Thyroid gland (tissue), 4 donors: ENCODE measurements at regions not wholly inside any gene's neighbourhood (a gene's known extent, or its start where the extent isn't known, plus 50 kb on each side); places are given as distances from the start of the nearest gene placed in this dataset.

Experiments used
- DNase-seq, 2 donors: peaks; one replicate each; pipeline ENCODE4 v3.0.0-alpha.2; 2019
- H3K27ac ChIP-seq, 3 donors: fragments of 200-600 bp; sonication (generic); 1 replicate in 2 of 3; 2 replicates in 1 of 3; pipeline ENCODE4 v1.5.1; 2016 to 2019; ENCODE audit warnings: mild to moderate bottlenecking in 1 of 3, moderate library complexity in 1 of 3
- H3K27me3 ChIP-seq: fragments of 200-600 bp; sonication (generic); one replicate; pipeline ENCODE4 v1.5.1; 2019
- H3K36me3 ChIP-seq, 2 donors: fragments of 200-600 bp; sonication (generic); one replicate each; pipeline ENCODE4 v1.5.1; 2016 to 2019
- H3K4me1 ChIP-seq, 2 donors: fragments of 200-600 bp; sonication (generic); one replicate each; pipeline ENCODE4 v1.5.1; 2017 to 2019
- H3K4me3 ChIP-seq, 3 donors: fragments of 200-600 bp; sonication (generic); replicated peaks in 1 of 3; 1 replicate in 2 of 3; 2 replicates in 1 of 3; pipeline ENCODE4 v1.5.1; 2016; ENCODE audit warnings: mild to moderate bottlenecking in 1 of 3
- H3K9me3 ChIP-seq: fragments of 200-600 bp; sonication (generic); one replicate; pipeline ENCODE4 v1.5.1; 2017
- CTCF ChIP-seq, 6 experiments: fragments of 200-600 bp in 3 of 6; fragments of 450-650 bp in 3 of 6; sonication (generic) in 3 of 6; IDR thresholded peaks; one replicate each; pipeline ENCODE4 v1.5.1; 2016 to 2019; ENCODE audit warnings: antibody characterized with exemption in 6 of 6, mild to moderate bottlenecking in 2 of 6, inconsistent platforms in 1 of 6, moderate library complexity in 1 of 6
- POLR2A ChIP-seq, 2 donors: fragments of 450-650 bp; IDR thresholded peaks; one replicate each; pipeline ENCODE4 v1.6.1; 2017; ENCODE audit warnings: antibody characterized with exemption in 2 of 2, mild to moderate bottlenecking in 2 of 2, moderate library complexity in 1 of 2
- WGBS, 2 donors: methylation state at CpG; one replicate each; pipeline ENCODE4 v1.1.5; 2017; 5-methylcytosine and 5-hydroxymethylcytosine counted together
- intact Hi-C: fragments of 100-400 bp; cut with DNase I; formaldehyde crosslinking; loops from one replicate; pipeline ENCODE4 v1.15.1; 2023

- H3K27me3 ChIP-seq: no peaks in the 10 kb centered on the region
- H3K27ac ChIP-seq: no peak overlapping the region
- no peaks in the 10 kb centered on the region for H3K9me3 ChIP-seq
- 89 to 91% methylated on average over 11 of the region's 11 CpGs for WGBS, 2 donors
- H3K4me3 ChIP-seq: no peak overlapping the region
- intact Hi-C loops: no loop called here
- H3K4me1 ChIP-seq: peaks cover 8 to 10% of the 10 kb centered on the region in 2 donors
- DNase-seq: no peak
- H3K36me3 ChIP-seq: no peaks in the 10 kb centered on the region
- no peak for TF ChIP-seq CTCF (IDR thresholded peaks at IDR 0.05)
Measured at GRCh38 chr4:186946682-186947294, 223.1 kb upstream of the FAT1 start.

- 42 to 49% methylated on average over 14 of the region's 14 CpGs for WGBS, 2 donors
- intact Hi-C loops: no loop called here
- DNase-seq: no peak
- Histone ChIP-seq H3K36me3 (no peaks in the 10 kb centered on the region), H3K9me3 (no peaks in the 10 kb centered on the region), H3K27me3 (no peaks in the 10 kb centered on the region), H3K4me1 (no peaks in the 10 kb centered on the region), H3K4me3 (no peak overlapping the region), H3K27ac (no peak overlapping the region)
- TF ChIP-seq CTCF (IDR thresholded peaks at IDR 0.05) (no peak), POLR2A (IDR thresholded peaks at IDR 0.05) (no peak)
Measured at GRCh38 chr4:186948361-186949242, 224.9 kb upstream of the FAT1 start.

- no peak for DNase-seq
- intact Hi-C loops: no loop called here
- Histone ChIP-seq H3K4me1 (no peaks in the 10 kb centered on the region), H3K9me3 (no peaks in the 10 kb centered on the region), H3K36me3 (no peaks in the 10 kb centered on the region), H3K27ac (no peak overlapping the region), H3K27me3 (no peaks in the 10 kb centered on the region), H3K4me3 (no peak overlapping the region)
- TF ChIP-seq CTCF (IDR thresholded peaks at IDR 0.05) (no peak), POLR2A (IDR thresholded peaks at IDR 0.05) (no peak)
- WGBS, 2 donors: 88 to 94% methylated on average over 6 of the region's 6 CpGs
Measured at GRCh38 chr4:186949847-186950246, 226.2 kb upstream of the FAT1 start.

GRCh38 chr4:186952709-186953108 is 229.1 kb upstream of the FAT1 start:
- Histone ChIP-seq H3K27ac (no peak overlapping the region), H3K27me3 (no peaks in the 10 kb centered on the region), H3K36me3 (no peaks in the 10 kb centered on the region), H3K4me1 (no peaks in the 10 kb centered on the region), H3K9me3 (no peaks in the 10 kb centered on the region), H3K4me3 (no peak overlapping the region)
- 84 to 92% methylated on average over 3 of the region's 3 CpGs for WGBS, 2 donors
- DNase-seq: no peak
- TF ChIP-seq POLR2A (IDR thresholded peaks at IDR 0.05) (no peak), CTCF (IDR thresholded peaks at IDR 0.05) (no peak)
- intact Hi-C loops: no loop called here

GRCh38 chr4:186953599-186954260 is 230.1 kb upstream of the FAT1 start:
- Histone ChIP-seq H3K4me3 (no peak overlapping the region), H3K27ac (no peak overlapping the region), H3K9me3 (no peaks in the 10 kb centered on the region), H3K36me3 (no peaks in the 10 kb centered on the region), H3K4me1 (no peaks in the 10 kb centered on the region), H3K27me3 (no peaks in the 10 kb centered on the region)
- no peak for DNase-seq
- TF ChIP-seq POLR2A (IDR thresholded peaks at IDR 0.05) (no peak), CTCF (IDR thresholded peaks at IDR 0.05) (no peak)
- WGBS, 2 donors: 79 to 90% methylated on average over 13 of the region's 13 CpGs
- intact Hi-C loops: no loop called here
